ENCODE measurements at regions not wholly inside any gene's neighbourhood (a gene's known extent, or its start where the extent isn't known, plus 50 kb on each side); places are given as distances from the start of the nearest gene placed in this dataset.

DNA sequence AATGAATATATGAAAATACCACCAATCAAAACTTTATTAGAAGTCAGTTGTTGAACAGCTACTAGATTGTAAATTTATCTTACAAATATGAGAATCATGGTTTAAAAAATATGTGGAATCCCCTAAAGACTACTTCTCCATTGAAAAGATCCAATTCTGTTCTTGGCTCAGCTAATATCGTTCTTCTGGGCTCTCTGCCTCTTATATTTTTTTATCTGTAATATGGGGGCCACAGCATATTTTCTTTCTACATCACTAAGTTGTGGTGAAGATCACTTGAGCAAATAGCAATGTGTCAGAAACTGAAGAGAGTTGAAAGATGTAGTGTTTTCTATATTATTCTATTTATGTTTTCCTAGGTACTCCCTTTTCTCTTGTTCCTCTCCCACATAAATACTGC, 198.1 kb downstream of the FZD1 start:
- Mint-ChIP-seq H3K9me3 (peaks cover 15% of the 10 kb centered on the region), H3K4me1 (peaks cover 3% of the 10 kb centered on the region), H3K36me3 (peaks cover 7% of the 10 kb centered on the region; the same call in 1 of the 2 replicates), H3K4me3 (no peak overlapping the region), H3K27me3 (ENCODE audit: low read depth) (no peaks in the 10 kb centered on the region; the same call in 1 of the 2 replicates), H3K27ac (no peak overlapping the region)
- no peak for DNase-seq (ENCODE audit: low spot score)
- TF ChIP-seq JAZF1 (CRISPR knock-in tag; IDR thresholded peaks at IDR 0.05) (no peak), NFATC4 (CRISPR knock-in tag; IDR thresholded peaks at IDR 0.05) (no peak), ZBTB21 (CRISPR knock-in tag; IDR thresholded peaks at IDR 0.05; ENCODE audit: borderline replicate concordance) (no peak), RORB (CRISPR knock-in tag; IDR thresholded peaks at IDR 0.05) (no peak), SMAD4 (CRISPR knock-in tag; IDR thresholded peaks at IDR 0.05) (no peak), TCF7 (CRISPR knock-in tag; IDR thresholded peaks at IDR 0.05; ENCODE audit: low read depth) (no peak), TP53 (CRISPR knock-in tag; IDR thresholded peaks at IDR 0.05) (no peak), MYBL2 (CRISPR knock-in tag; IDR thresholded peaks at IDR 0.05) (no peak), GRHL2 (CRISPR knock-in tag; IDR thresholded peaks at IDR 0.05; ENCODE audit: insufficient replicate concordance, severe bottlenecking) (no peak), OVOL2 (CRISPR knock-in tag; IDR thresholded peaks at IDR 0.05; ENCODE audit: borderline replicate concordance) (no peak), CBFB (CRISPR knock-in tag; IDR thresholded peaks at IDR 0.05; ENCODE audit: low read depth) (no peak)
- TF ChIP-seq, protein P1, sequence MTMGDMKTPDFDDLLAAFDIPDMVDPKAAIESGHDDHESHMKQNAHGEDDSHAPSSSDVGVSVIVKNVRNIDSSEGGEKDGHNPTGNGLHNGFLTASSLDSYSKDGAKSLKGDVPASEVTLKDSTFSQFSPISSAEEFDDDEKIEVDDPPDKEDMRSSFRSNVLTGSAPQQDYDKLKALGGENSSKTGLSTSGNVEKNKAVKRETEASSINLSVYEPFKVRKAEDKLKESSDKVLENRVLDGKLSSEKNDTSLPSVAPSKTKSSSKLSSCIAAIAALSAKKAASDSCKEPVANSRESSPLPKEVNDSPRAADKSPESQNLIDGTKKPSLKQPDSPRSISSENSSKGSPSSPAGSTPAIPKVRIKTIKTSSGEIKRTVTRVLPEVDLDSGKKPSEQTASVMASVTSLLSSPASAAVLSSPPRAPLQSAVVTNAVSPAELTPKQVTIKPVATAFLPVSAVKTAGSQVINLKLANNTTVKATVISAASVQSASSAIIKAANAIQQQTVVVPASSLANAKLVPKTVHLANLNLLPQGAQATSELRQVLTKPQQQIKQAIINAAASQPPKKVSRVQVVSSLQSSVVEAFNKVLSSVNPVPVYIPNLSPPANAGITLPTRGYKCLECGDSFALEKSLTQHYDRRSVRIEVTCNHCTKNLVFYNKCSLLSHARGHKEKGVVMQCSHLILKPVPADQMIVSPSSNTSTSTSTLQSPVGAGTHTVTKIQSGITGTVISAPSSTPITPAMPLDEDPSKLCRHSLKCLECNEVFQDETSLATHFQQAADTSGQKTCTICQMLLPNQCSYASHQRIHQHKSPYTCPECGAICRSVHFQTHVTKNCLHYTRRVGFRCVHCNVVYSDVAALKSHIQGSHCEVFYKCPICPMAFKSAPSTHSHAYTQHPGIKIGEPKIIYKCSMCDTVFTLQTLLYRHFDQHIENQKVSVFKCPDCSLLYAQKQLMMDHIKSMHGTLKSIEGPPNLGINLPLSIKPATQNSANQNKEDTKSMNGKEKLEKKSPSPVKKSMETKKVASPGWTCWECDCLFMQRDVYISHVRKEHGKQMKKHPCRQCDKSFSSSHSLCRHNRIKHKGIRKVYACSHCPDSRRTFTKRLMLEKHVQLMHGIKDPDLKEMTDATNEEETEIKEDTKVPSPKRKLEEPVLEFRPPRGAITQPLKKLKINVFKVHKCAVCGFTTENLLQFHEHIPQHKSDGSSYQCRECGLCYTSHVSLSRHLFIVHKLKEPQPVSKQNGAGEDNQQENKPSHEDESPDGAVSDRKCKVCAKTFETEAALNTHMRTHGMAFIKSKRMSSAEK (CRISPR knock-in tag; IDR thresholded peaks at IDR 0.05; ENCODE audit: borderline replicate concordance), result no peak
- TF ChIP-seq, protein P2, sequence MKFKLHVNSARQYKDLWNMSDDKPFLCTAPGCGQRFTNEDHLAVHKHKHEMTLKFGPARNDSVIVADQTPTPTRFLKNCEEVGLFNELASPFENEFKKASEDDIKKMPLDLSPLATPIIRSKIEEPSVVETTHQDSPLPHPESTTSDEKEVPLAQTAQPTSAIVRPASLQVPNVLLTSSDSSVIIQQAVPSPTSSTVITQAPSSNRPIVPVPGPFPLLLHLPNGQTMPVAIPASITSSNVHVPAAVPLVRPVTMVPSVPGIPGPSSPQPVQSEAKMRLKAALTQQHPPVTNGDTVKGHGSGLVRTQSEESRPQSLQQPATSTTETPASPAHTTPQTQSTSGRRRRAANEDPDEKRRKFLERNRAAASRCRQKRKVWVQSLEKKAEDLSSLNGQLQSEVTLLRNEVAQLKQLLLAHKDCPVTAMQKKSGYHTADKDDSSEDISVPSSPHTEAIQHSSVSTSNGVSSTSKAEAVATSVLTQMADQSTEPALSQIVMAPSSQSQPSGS (CRISPR knock-in tag; IDR thresholded peaks at IDR 0.05; ENCODE audit: borderline replicate concordance, low read depth), result no peak
- TF ChIP-seq, protein P3, sequence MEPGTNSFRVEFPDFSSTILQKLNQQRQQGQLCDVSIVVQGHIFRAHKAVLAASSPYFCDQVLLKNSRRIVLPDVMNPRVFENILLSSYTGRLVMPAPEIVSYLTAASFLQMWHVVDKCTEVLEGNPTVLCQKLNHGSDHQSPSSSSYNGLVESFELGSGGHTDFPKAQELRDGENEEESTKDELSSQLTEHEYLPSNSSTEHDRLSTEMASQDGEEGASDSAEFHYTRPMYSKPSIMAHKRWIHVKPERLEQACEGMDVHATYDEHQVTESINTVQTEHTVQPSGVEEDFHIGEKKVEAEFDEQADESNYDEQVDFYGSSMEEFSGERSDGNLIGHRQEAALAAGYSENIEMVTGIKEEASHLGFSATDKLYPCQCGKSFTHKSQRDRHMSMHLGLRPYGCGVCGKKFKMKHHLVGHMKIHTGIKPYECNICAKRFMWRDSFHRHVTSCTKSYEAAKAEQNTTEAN (CRISPR knock-in tag; IDR thresholded peaks at IDR 0.05), result no peak
- TF ChIP-seq, protein P4, sequence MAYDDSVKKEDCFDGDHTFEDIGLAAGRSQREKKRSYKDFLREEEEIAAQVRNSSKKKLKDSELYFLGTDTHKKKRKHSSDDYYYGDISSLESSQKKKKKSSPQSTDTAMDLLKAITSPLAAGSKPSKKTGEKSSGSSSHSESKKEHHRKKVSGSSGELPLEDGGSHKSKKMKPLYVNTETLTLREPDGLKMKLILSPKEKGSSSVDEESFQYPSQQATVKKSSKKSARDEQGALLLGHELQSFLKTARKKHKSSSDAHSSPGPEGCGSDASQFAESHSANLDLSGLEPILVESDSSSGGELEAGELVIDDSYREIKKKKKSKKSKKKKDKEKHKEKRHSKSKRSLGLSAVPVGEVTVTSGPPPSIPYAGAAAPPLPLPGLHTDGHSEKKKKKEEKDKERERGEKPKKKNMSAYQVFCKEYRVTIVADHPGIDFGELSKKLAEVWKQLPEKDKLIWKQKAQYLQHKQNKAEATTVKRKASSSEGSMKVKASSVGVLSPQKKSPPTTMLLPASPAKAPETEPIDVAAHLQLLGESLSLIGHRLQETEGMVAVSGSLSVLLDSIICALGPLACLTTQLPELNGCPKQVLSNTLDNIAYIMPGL (CRISPR knock-in tag; IDR thresholded peaks at IDR 0.05), result no peak
- TF ChIP-seq, protein P5, sequence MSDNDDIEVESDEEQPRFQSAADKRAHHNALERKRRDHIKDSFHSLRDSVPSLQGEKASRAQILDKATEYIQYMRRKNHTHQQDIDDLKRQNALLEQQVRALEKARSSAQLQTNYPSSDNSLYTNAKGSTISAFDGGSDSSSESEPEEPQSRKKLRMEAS (CRISPR knock-in tag; IDR thresholded peaks at IDR 0.05), result no peak
- ChIA-PET CTCF (no interaction called here), POLR2A (no interaction called here)
- ATAC-seq, result no peak

DNA sequence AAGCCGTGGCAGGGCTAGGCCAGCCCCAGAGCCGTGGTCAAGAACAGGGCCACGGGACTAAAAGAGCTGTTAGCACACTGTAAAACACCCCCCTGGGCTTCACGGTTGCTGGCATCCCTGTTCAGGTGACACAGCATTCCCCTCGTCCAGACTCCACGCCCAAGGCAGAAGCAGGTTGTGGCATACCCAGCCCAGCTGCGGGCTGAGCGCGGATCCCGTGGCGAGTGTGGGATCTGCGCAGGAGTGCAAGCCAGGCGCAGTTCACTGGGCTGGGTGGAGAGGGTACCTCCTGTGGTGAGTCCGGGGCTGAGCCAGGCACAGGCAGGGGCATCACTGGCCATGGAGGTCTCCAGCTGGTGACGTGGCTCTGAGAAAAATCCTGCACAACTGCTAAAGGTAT, 199.1 kb downstream of the FZD1 start:
- peaks cover 3% of the 10 kb centered on the region for H3K4me1 Mint-ChIP-seq
- POLR2A ChIA-PET, result no interaction called here
- no peak; the same call in 1 of the 2 replicates for ATAC-seq
- CTCF ChIA-PET, result no interaction called here
- no peak overlapping the region for H3K27ac Mint-ChIP-seq
- no peak for DNase-seq (ENCODE audit: low spot score)
- peaks cover 4% of the 10 kb centered on the region for H3K9me3 Mint-ChIP-seq
- TF ChIP-seq, protein P6, sequence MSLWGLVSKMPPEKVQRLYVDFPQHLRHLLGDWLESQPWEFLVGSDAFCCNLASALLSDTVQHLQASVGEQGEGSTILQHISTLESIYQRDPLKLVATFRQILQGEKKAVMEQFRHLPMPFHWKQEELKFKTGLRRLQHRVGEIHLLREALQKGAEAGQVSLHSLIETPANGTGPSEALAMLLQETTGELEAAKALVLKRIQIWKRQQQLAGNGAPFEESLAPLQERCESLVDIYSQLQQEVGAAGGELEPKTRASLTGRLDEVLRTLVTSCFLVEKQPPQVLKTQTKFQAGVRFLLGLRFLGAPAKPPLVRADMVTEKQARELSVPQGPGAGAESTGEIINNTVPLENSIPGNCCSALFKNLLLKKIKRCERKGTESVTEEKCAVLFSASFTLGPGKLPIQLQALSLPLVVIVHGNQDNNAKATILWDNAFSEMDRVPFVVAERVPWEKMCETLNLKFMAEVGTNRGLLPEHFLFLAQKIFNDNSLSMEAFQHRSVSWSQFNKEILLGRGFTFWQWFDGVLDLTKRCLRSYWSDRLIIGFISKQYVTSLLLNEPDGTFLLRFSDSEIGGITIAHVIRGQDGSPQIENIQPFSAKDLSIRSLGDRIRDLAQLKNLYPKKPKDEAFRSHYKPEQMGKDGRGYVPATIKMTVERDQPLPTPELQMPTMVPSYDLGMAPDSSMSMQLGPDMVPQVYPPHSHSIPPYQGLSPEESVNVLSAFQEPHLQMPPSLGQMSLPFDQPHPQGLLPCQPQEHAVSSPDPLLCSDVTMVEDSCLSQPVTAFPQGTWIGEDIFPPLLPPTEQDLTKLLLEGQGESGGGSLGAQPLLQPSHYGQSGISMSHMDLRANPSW (CRISPR knock-in tag; conservative IDR thresholded peaks at IDR 0.05; ENCODE audit: low read depth), result no peak
- no peak for TF ChIP-seq GRHL2 (CRISPR knock-in tag; IDR thresholded peaks at IDR 0.05; ENCODE audit: insufficient replicate concordance, severe bottlenecking)
- no peak for TF ChIP-seq ZNF396 (CRISPR knock-in tag; IDR thresholded peaks at IDR 0.05; ENCODE audit: borderline replicate concordance)
- TF ChIP-seq RORB (CRISPR knock-in tag; IDR thresholded peaks at IDR 0.05), result no peak
- TF ChIP-seq, protein P7, sequence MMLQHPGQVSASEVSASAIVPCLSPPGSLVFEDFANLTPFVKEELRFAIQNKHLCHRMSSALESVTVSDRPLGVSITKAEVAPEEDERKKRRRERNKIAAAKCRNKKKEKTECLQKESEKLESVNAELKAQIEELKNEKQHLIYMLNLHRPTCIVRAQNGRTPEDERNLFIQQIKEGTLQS (CRISPR knock-in tag; conservative IDR thresholded peaks at IDR 0.05), result no peak
- no peak for TF ChIP-seq FOXJ3 (CRISPR knock-in tag; IDR thresholded peaks at IDR 0.05; ENCODE audit: borderline replicate concordance)
- no peak for TF ChIP-seq NFATC4 (CRISPR knock-in tag; IDR thresholded peaks at IDR 0.05)
- no peak for TF ChIP-seq NFE2L1 (CRISPR knock-in tag; IDR thresholded peaks at IDR 0.05)
- no peaks in the 10 kb centered on the region; the same call in 1 of the 2 replicates for H3K27me3 Mint-ChIP-seq (ENCODE audit: low read depth)
- no peak overlapping the region for H3K4me3 Mint-ChIP-seq
- H3K36me3 Mint-ChIP-seq, result no peaks in the 10 kb centered on the region
